CD1c-positive myeloid dendritic cell (primary cell): ENCODE measurements at regions not wholly inside any gene's neighbourhood (a gene's known extent, or its start where the extent isn't known, plus 50 kb on each side); places are given as distances from the start of the nearest gene placed in this dataset.
A peak's percentile ranks its signal among the peaks of the same experiment; 100 is the strongest.
"Not testable (repeated sequence)": the region's sequence is repeated elsewhere in the genome, so short reads cannot be mapped to it uniquely, and the experiment has no call there.

Source experiments
- DNase-seq: peaks from one replicate; pipeline ENCODE4 v3.0.0-alpha.2; 2016; ENCODE audit errors: extremely low spot score

GRCh38 chr7:25711940-25712339, 440.1 kb upstream of the NFE2L3 start:
- DNase-seq, result no peak

- no peak for DNase-seq
Measured at GRCh38 chr7:25712500-25712899, 439.5 kb upstream of the NFE2L3 start.

- no peak for DNase-seq
Measured at GRCh38 chr7:25714013-25714412, 438.0 kb upstream of the NFE2L3 start.

GRCh38 chr7:25716421-25716820, 435.6 kb upstream of the NFE2L3 start:
- no peak for DNase-seq

- DNase-seq, result no peak
Measured at GRCh38 chr7:25718596-25718995, 433.4 kb upstream of the NFE2L3 start.

GRCh38 chr7:25719190-25719896, 432.7 kb upstream of the NFE2L3 start:
- no peak for DNase-seq

GRCh38 chr7:25720427-25720826, 431.6 kb upstream of the NFE2L3 start:
- no peak for DNase-seq

- no peak for DNase-seq
Measured at GRCh38 chr7:25722856-25723255, 429.1 kb upstream of the NFE2L3 start.

- DNase-seq, result no peak
Measured at GRCh38 chr7:25725451-25725850, 426.5 kb upstream of the NFE2L3 start.

- DNase-seq, result no peak
Measured at GRCh38 chr7:25726170-25726780, 425.7 kb upstream of the NFE2L3 start.

GRCh38 chr7:25726781-25727311, 425.2 kb upstream of the NFE2L3 start:
- no peak for DNase-seq

- DNase-seq, result no peak
Measured at GRCh38 chr7:25727446-25727845, 424.6 kb upstream of the NFE2L3 start.

- no peak for DNase-seq
Measured at GRCh38 chr7:25727876-25728275, 424.1 kb upstream of the NFE2L3 start.

GRCh38 chr7:25731068-25731845, 420.7 kb upstream of the NFE2L3 start:
- no peak for DNase-seq

- DNase-seq, result no peak
Measured at GRCh38 chr7:25731846-25732245, 420.2 kb upstream of the NFE2L3 start.

GRCh38 chr7:25732766-25733217, 419.2 kb upstream of the NFE2L3 start:
- no peak for DNase-seq

GRCh38 chr7:25735674-25736242, 416.2 kb upstream of the NFE2L3 start:
- peak; percentile 3 for DNase-seq

- no peak for DNase-seq
Measured at GRCh38 chr7:25738528-25738927, 413.5 kb upstream of the NFE2L3 start.

GRCh38 chr7:25739143-25739542, 412.9 kb upstream of the NFE2L3 start:
- no peak for DNase-seq

- no peak for DNase-seq
Measured at GRCh38 chr7:25742316-25742715, 409.7 kb upstream of the NFE2L3 start.

- DNase-seq, result not testable (repeated sequence)
Measured at GRCh38 chr7:25743670-25744451, 408.1 kb upstream of the NFE2L3 start.
